Liver (tissue), 3 donors: ENCODE measurements at regions not wholly inside any gene's neighbourhood (a gene's known extent, or its start where the extent isn't known, plus 50 kb on each side); places are given as distances from the start of the nearest gene placed in this dataset.

ENCODE experiments used
- CTCF ChIP-seq: fragments of 150-350 bp; IDR thresholded peaks from 2 replicates; pipeline ENCODE4 v1.5.1; 2017; ENCODE audit warnings: improper control_type of control experiment, low read depth, low read length; ENCODE audit not compliant: missing input control
- TAF1 ChIP-seq: conservative IDR thresholded peaks from 2 replicates; pipeline ENCODE4 v1.6.1; 2016; ENCODE audit warnings: antibody characterized with exemption, mild to moderate bottlenecking
- donor health status: healthy.
- donor health status: healthy.

GRCh38 chr3:147760085-147760484, 350.9 kb downstream of the ZIC1 start:
- TF ChIP-seq CTCF (no peak), TAF1 (no peak)
